Lung (tissue), 11 donors: ENCODE measurements at regions not wholly inside any gene's neighbourhood (a gene's known extent, or its start where the extent isn't known, plus 50 kb on each side); places are given as distances from the start of the nearest gene placed in this dataset.

ENCODE experiments used
- ATAC-seq: fragments of 200-7000 bp; cut with Tn5 transposase; one replicate; pipeline ENCODE4 v1.9.1; 2020; ENCODE audit warnings: moderate number of reproducible peaks; ENCODE audit not compliant: insufficient read depth, low FRiP score
- DNase-seq, 3 donors: peaks; one replicate each; pipeline ENCODE4 v3.0.0-alpha.2; 2013 to 2017
- H3K27ac ChIP-seq, 2 donors: one replicate each; pipeline ENCODE4 v1.5.1; 2013; ENCODE audit warnings: mild to moderate bottlenecking in 2 of 2, moderate library complexity in 2 of 2, control low read depth in 1 of 2, inconsistent platforms in 1 of 2, low read depth in 1 of 2, low read length in 1 of 2
- H3K27me3 ChIP-seq, 3 donors: one replicate each; pipeline ENCODE4 v1.5.1; 2013; ENCODE audit warnings: low read length in 2 of 3; ENCODE audit not compliant: control insufficient read depth in 3 of 3, insufficient read depth in 3 of 3
- H3K36me3 ChIP-seq, 4 donors: one replicate each; pipeline ENCODE4 v1.5.1; 2013; ENCODE audit warnings: low read length in 4 of 4, mild to moderate bottlenecking in 1 of 4, moderate library complexity in 1 of 4; ENCODE audit not compliant: control insufficient read depth in 4 of 4, insufficient read depth in 4 of 4
- H3K4me1 ChIP-seq, 5 donors: one replicate each; pipeline ENCODE4 v1.5.1; 2013; ENCODE audit warnings: low read length in 5 of 5, mild to moderate bottlenecking in 2 of 5, moderate library complexity in 1 of 5; ENCODE audit not compliant: control insufficient read depth in 5 of 5, insufficient read depth in 5 of 5
- H3K4me3 ChIP-seq: one replicate; pipeline ENCODE4 v1.5.1; 2013; ENCODE audit warnings: mild to moderate bottlenecking, control low read depth, moderate library complexity
- H3K9ac ChIP-seq, 2 donors: one replicate each; pipeline ENCODE4 v1.5.1; 2013; ENCODE audit warnings: low read length in 2 of 2, control low read depth in 1 of 2; ENCODE audit not compliant: insufficient read depth in 1 of 2
- H3K9me3 ChIP-seq, 4 donors: one replicate each; pipeline ENCODE4 v1.5.1; 2013; ENCODE audit warnings: low read length in 3 of 4, mild to moderate bottlenecking in 1 of 4, moderate library complexity in 1 of 4; ENCODE audit not compliant: control insufficient read depth in 4 of 4, insufficient read depth in 3 of 4
- WGBS, 2 donors: extraction: QIAGEN DNeasy Blood & Tissue Kit; methylation state at CpG; one replicate each; pipeline ENCODE4 v1.1.7; 2013; 5-methylcytosine and 5-hydroxymethylcytosine counted together
- TF ChIP-seq, protein P1 (sequence below): IDR thresholded peaks from 2 replicates; pipeline ENCODE4 v1.5.1; 2012; ENCODE audit warnings: mild to moderate bottlenecking; ENCODE audit errors: control extremely low read depth, extremely low read depth
- donor health status: control.
- donor health status: control.
- donor health status: Bipolar disorder and iron deficiency.
- donor health status: healthy.
- donor health status: DM: yes; HTN: yes; CAD: no.

DNA sequence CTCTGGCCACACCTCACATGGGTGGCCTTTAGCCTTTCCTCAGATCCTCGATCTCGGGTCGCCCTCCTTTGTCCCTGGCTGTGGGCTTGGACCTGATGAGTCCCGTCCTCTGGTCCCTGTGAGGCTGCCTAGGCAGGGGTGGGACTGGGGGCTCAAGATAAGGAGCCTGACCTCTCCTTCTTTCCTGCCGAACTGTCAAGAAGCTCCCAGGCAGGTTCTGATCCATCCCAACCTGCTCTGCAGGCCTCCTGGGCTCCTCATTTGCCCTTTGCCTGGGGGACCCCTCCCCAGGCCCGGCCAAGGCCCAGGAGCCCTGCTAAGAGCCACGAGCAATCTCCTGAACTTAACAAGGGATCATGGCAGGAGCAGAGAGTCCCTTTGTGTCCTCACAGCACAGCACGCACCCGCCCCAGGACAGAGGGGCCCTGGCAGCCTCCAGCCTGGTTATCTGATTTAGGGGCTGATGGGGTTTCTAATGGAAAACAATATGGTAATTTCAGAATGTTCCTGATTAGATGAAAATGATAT is 82.4 kb upstream of the POU3F1 start:
- ATAC-seq: no peak
- Histone ChIP-seq H3K4me1 (peaks cover 0 to 10% (median 2%) of the 10 kb centered on the region in 5 donors), H3K27me3 (peaks cover 0 to 10% (median 0%) of the 10 kb centered on the region in 3 donors), H3K9me3 (no peaks in the 10 kb centered on the region), H3K9ac (no peak overlapping the region), H3K27ac (no peak overlapping the region), H3K36me3 (no peaks in the 10 kb centered on the region), H3K4me3 (no peak overlapping the region)
- no peak for DNase-seq
- TF ChIP-seq, protein P1, sequence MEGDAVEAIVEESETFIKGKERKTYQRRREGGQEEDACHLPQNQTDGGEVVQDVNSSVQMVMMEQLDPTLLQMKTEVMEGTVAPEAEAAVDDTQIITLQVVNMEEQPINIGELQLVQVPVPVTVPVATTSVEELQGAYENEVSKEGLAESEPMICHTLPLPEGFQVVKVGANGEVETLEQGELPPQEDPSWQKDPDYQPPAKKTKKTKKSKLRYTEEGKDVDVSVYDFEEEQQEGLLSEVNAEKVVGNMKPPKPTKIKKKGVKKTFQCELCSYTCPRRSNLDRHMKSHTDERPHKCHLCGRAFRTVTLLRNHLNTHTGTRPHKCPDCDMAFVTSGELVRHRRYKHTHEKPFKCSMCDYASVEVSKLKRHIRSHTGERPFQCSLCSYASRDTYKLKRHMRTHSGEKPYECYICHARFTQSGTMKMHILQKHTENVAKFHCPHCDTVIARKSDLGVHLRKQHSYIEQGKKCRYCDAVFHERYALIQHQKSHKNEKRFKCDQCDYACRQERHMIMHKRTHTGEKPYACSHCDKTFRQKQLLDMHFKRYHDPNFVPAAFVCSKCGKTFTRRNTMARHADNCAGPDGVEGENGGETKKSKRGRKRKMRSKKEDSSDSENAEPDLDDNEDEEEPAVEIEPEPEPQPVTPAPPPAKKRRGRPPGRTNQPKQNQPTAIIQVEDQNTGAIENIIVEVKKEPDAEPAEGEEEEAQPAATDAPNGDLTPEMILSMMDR: no peak
- WGBS, 2 donors: 88 to 90% methylated on average over 9 of the region's 9 CpGs

DNA sequence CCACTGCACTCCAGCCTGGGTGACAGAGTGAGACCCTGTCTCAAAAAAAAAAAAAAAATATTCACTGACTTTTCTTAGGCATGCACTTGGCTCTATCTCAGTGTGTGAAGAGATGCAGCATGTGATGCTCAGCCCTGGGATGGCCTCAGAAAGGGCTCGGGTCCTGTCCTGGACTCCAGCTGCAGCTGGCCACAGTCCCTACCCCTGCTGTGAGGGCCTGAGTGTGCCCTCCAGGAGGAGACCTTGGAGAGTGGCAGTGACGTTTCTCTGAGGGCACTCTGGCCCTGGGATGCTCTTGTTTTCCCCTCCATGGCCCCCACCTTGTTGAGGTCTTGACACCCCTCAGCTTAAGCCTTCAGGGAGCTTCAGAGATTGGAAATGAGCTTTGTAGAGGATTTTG is 81.9 kb upstream of the POU3F1 start:
- H3K4me3 ChIP-seq: no peak overlapping the region
- TF ChIP-seq, protein P1: no peak
- no peaks in the 10 kb centered on the region for H3K9me3 ChIP-seq
- H3K27ac ChIP-seq: no peak overlapping the region
- no peak for DNase-seq
- H3K4me1 ChIP-seq: peaks cover 0 to 10% (median 2%) of the 10 kb centered on the region in 5 donors
- 85 to 86% methylated on average over 2 of the region's 2 CpGs for WGBS, 2 donors
- H3K27me3 ChIP-seq: peaks cover 0 to 8% (median 0%) of the 10 kb centered on the region in 3 donors
- no peaks in the 10 kb centered on the region for H3K36me3 ChIP-seq
- H3K9ac ChIP-seq: no peak overlapping the region
- no peak for ATAC-seq

DNA sequence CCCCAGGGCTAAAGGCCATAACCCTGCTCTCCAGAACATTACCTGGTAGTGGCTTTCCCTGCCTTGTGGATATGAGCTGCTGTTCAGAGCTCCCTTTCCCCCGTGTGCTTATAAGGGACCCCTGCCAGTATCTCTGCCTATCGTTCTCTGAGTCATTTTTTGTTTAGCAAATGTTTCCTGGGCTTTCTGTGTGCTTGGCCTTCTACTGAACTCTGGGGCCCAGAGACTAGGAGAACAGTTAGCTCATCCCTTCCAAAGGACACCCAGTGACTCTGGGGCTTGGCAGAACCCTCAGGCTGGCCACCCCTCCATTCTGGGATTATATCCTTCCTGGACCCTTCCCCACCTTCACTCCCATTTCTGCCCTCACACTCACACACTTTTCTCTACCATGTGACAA is 80.8 kb upstream of the POU3F1 start:
- Histone ChIP-seq H3K4me3 (no peak overlapping the region), H3K4me1 (peaks cover 0 to 10% (median 0%) of the 10 kb centered on the region in 5 donors), H3K27ac (no peak overlapping the region), H3K36me3 (no peaks in the 10 kb centered on the region), H3K9ac (no peak overlapping the region), H3K27me3 (no peaks in the 10 kb centered on the region), H3K9me3 (no peaks in the 10 kb centered on the region)
- TF ChIP-seq, protein P1: no peak
- DNase-seq (peak in 2 of 3 donors; percentile 43 to 55), ATAC-seq (no peak)
- 64 to 67% methylated on average over 2 of the region's 2 CpGs for WGBS, 2 donors

DNA sequence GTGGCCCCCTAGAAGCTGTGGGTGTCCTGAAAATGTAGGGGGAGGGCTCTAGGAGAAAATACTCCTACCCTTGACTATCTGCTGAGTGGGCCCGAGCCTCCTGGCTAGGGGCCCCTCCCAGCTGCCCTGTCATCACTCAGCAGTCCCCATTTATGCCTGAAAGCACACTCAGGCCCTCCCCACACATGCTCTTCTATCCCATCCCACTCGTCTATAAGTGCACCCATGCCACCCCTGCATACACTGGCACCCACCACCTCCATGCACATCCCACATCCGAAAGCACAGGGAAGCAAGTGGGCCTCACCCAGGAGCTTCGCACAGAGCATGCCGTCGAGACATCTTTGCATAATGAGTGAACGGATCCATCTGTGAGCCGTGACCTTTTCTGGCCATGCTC is 80.4 kb upstream of the POU3F1 start:
- no peaks in the 10 kb centered on the region for H3K36me3 ChIP-seq
- TF ChIP-seq, protein P1: no peak
- H3K4me1 ChIP-seq: peaks cover 0 to 10% (median 0%) of the 10 kb centered on the region in 5 donors
- no peaks in the 10 kb centered on the region for H3K9me3 ChIP-seq
- H3K27ac ChIP-seq: no peak overlapping the region
- no peak overlapping the region for H3K4me3 ChIP-seq
- H3K27me3 ChIP-seq: no peaks in the 10 kb centered on the region
- no peak overlapping the region for H3K9ac ChIP-seq
- no peak for DNase-seq
- WGBS, 2 donors: 90 to 91% methylated on average over 8 of the region's 8 CpGs
- no peak for ATAC-seq
